ENCODE measurements at regions not wholly inside any gene's neighbourhood (a gene's known extent, or its start where the extent isn't known, plus 50 kb on each side); places are given as distances from the start of the nearest gene placed in this dataset.
A peak's percentile ranks its signal among the peaks of the same experiment; 100 is the strongest.

- Histone ChIP-seq H3K27me3 (ENCODE audit: control insufficient read depth in 3 of 3, insufficient read depth in 3 of 3, low read length in 2 of 3) (no peaks in the 10 kb centered on the region), H3K27ac (ENCODE audit: low read depth in 1 of 2, low read length in 1 of 2) (no peak overlapping the region), H3K9ac (ENCODE audit: insufficient read depth in 1 of 2, low read length in 2 of 2) (no peak overlapping the region), H3K4me1 (ENCODE audit: control insufficient read depth in 5 of 5, insufficient read depth in 5 of 5, low read length in 5 of 5) (peaks cover 0 to 13% (median 2%) of the 10 kb centered on the region in 5 donors), H3K9me3 (ENCODE audit: control insufficient read depth in 4 of 4, insufficient read depth in 3 of 4, low read length in 3 of 4) (no peaks in the 10 kb centered on the region), H3K4me3 (no peak overlapping the region), H3K36me3 (ENCODE audit: control insufficient read depth in 4 of 4, insufficient read depth in 4 of 4, low read length in 4 of 4) (no peaks in the 10 kb centered on the region)
- DNase-seq: peak in 2 of 3 donors; percentile 85 to 90
- TF ChIP-seq CTCF (IDR thresholded peaks at IDR 0.05; ENCODE audit: control extremely low read depth, extremely low read depth): no peak
- WGBS, 2 donors: 52 to 74% methylated on average over 2 of the region's 2 CpGs
- no peak for ATAC-seq (ENCODE audit: insufficient read depth, low FRiP score)
Measured at GRCh38 chr4:17376205-17376604, 135.7 kb downstream of the QDPR start.

- DNase-seq (no peak), ATAC-seq (ENCODE audit: insufficient read depth, low FRiP score) (no peak)
- Histone ChIP-seq H3K4me1 (ENCODE audit: control insufficient read depth in 5 of 5, insufficient read depth in 5 of 5, low read length in 5 of 5) (peaks cover 0 to 13% (median 2%) of the 10 kb centered on the region in 5 donors), H3K9ac (ENCODE audit: insufficient read depth in 1 of 2, low read length in 2 of 2) (no peak overlapping the region), H3K4me3 (no peak overlapping the region), H3K27ac (ENCODE audit: low read depth in 1 of 2, low read length in 1 of 2) (no peak overlapping the region), H3K27me3 (ENCODE audit: control insufficient read depth in 3 of 3, insufficient read depth in 3 of 3, low read length in 2 of 3) (no peaks in the 10 kb centered on the region), H3K36me3 (ENCODE audit: control insufficient read depth in 4 of 4, insufficient read depth in 4 of 4, low read length in 4 of 4) (no peaks in the 10 kb centered on the region), H3K9me3 (ENCODE audit: control insufficient read depth in 4 of 4, insufficient read depth in 3 of 4, low read length in 3 of 4) (no peaks in the 10 kb centered on the region)
- 70 to 83% methylated on average over 2 of the region's 2 CpGs for WGBS, 2 donors
- no peak for TF ChIP-seq CTCF (IDR thresholded peaks at IDR 0.05; ENCODE audit: control extremely low read depth, extremely low read depth)
Measured at GRCh38 chr4:17373666-17374065, 138.2 kb downstream of the QDPR start.

- WGBS, 2 donors: 61 to 78% methylated on average over 2 of the region's 2 CpGs
- Histone ChIP-seq H3K9ac (ENCODE audit: insufficient read depth in 1 of 2, low read length in 2 of 2) (no peak overlapping the region), H3K4me1 (ENCODE audit: control insufficient read depth in 5 of 5, insufficient read depth in 5 of 5, low read length in 5 of 5) (no peaks in the 10 kb centered on the region), H3K4me3 (no peak overlapping the region), H3K9me3 (ENCODE audit: control insufficient read depth in 4 of 4, insufficient read depth in 3 of 4, low read length in 3 of 4) (no peaks in the 10 kb centered on the region), H3K27me3 (ENCODE audit: control insufficient read depth in 3 of 3, insufficient read depth in 3 of 3, low read length in 2 of 3) (no peaks in the 10 kb centered on the region), H3K27ac (ENCODE audit: low read depth in 1 of 2, low read length in 1 of 2) (no peak overlapping the region), H3K36me3 (ENCODE audit: control insufficient read depth in 4 of 4, insufficient read depth in 4 of 4, low read length in 4 of 4) (no peaks in the 10 kb centered on the region)
- ATAC-seq (ENCODE audit: insufficient read depth, low FRiP score) (no peak), DNase-seq (peak in 1 of 3 donors; percentile 7)
- TF ChIP-seq CTCF (IDR thresholded peaks at IDR 0.05; ENCODE audit: control extremely low read depth, extremely low read depth): no peak
Measured at GRCh38 chr4:17370818-17371217, 141.1 kb downstream of the QDPR start.

- Histone ChIP-seq H3K27me3 (ENCODE audit: control insufficient read depth in 3 of 3, insufficient read depth in 3 of 3, low read length in 2 of 3) (no peaks in the 10 kb centered on the region), H3K4me1 (ENCODE audit: control insufficient read depth in 5 of 5, insufficient read depth in 5 of 5, low read length in 5 of 5) (no peaks in the 10 kb centered on the region), H3K4me3 (no peak overlapping the region), H3K36me3 (ENCODE audit: control insufficient read depth in 4 of 4, insufficient read depth in 4 of 4, low read length in 4 of 4) (no peaks in the 10 kb centered on the region), H3K27ac (ENCODE audit: low read depth in 1 of 2, low read length in 1 of 2) (no peak overlapping the region), H3K9me3 (ENCODE audit: control insufficient read depth in 4 of 4, insufficient read depth in 3 of 4, low read length in 3 of 4) (no peaks in the 10 kb centered on the region), H3K9ac (ENCODE audit: insufficient read depth in 1 of 2, low read length in 2 of 2) (no peak overlapping the region)
- no peak for TF ChIP-seq CTCF (IDR thresholded peaks at IDR 0.05; ENCODE audit: control extremely low read depth, extremely low read depth)
- DNase-seq (no peak), ATAC-seq (ENCODE audit: insufficient read depth, low FRiP score) (no peak)
Measured at GRCh38 chr4:17368408-17368807, 143.5 kb downstream of the QDPR start.
